ENCODE measurements at regions not wholly inside any gene's neighbourhood (a gene's known extent, or its start where the extent isn't known, plus 50 kb on each side); places are given as distances from the start of the nearest gene placed in this dataset.

DNA sequence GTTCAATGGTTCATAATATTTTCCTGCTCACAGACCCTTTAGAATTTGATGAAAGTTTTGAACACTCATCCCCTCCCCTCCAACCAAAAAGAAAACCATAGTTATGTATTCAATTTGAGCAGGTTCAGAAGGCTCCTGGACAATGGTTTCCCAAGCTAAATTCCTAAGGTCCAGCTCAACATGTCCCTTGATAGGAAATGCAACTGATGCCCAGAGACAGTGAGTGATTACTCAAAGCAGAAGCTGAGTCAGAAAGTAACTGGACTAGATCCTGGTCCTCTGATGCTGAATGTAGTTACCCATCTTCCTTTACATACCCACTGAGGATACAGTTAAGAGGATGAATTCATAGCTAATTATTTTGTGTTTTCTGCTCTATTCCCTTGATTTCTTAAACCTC, 218.9 kb upstream of the NCKAP5 start (continued):
- no peak for TF ChIP-seq POLR2AphosphoS5 (IDR thresholded peaks at IDR 0.05; ENCODE audit: low read depth, low read length)

- Histone ChIP-seq H2AFZ (ENCODE audit: low read depth, low read length, poor library complexity, severe bottlenecking) (no peak overlapping the region), H3K4me2 (ENCODE audit: low read length) (no peak overlapping the region), H4K20me1 (ENCODE audit: insufficient read depth) (no peaks in the 10 kb centered on the region), H3K27ac (ENCODE audit: low read depth, low read length) (no peak overlapping the region), H3K9me2 (ENCODE audit: insufficient read depth) (no peaks in the 10 kb centered on the region), H3K9me3 (ENCODE audit: control insufficient read depth in 1 of 2, insufficient read depth in 1 of 2, low read depth in 1 of 2, low read length in 2 of 2) (no peaks in the 10 kb centered on the region), H3K27me3 (ENCODE audit: insufficient read depth, low read length) (no peaks in the 10 kb centered on the region), H3K36me3 (ENCODE audit: control insufficient read depth in 1 of 2, insufficient read depth in 2 of 2, low read length in 2 of 2) (no peaks in the 10 kb centered on the region), H3K4me1 (ENCODE audit: control insufficient read depth in 1 of 2, insufficient read depth in 2 of 2, low read length in 2 of 2) (no peaks in the 10 kb centered on the region), H3K79me2 (ENCODE audit: insufficient read depth, low read length) (no peaks in the 10 kb centered on the region), H3K9ac (ENCODE audit: low read length) (no peak overlapping the region), H3K4me3 (replicated peaks in 1 of 2; ENCODE audit: low read depth in 1 of 2, low read length in 2 of 2) (no peak overlapping the region)
- TF ChIP-seq CEBPB (IDR thresholded peaks at IDR 0.05; ENCODE audit: low read depth), result no peak
- TF ChIP-seq ZBTB33 (IDR thresholded peaks at IDR 0.05; ENCODE audit: extremely low read depth, insufficient replicate concordance, low read length), result no peak
- TF ChIP-seq FOSL1 (IDR thresholded peaks at IDR 0.05; ENCODE audit: low read depth), result no peak
- no peak for TF ChIP-seq CBX3 (IDR thresholded peaks at IDR 0.05; ENCODE audit: low read depth)
- TF ChIP-seq YY1 (IDR thresholded peaks at IDR 0.05; ENCODE audit: extremely low read depth, insufficient replicate concordance, low read depth, low read length), result no peak
- TF ChIP-seq ZNF274 (IDR thresholded peaks at IDR 0.05; ENCODE audit: low read depth, low read length), result no peak
- TF ChIP-seq SRF (IDR thresholded peaks at IDR 0.05; ENCODE audit: low read depth), result no peak
- TF ChIP-seq POLR2A (IDR thresholded peaks at IDR 0.05; ENCODE audit: borderline replicate concordance, extremely low read depth, insufficient read depth, insufficient read length), result no peak
- TF ChIP-seq EGR1 (IDR thresholded peaks at IDR 0.05; ENCODE audit: low read depth), result no peak
- TF ChIP-seq, protein P1, sequence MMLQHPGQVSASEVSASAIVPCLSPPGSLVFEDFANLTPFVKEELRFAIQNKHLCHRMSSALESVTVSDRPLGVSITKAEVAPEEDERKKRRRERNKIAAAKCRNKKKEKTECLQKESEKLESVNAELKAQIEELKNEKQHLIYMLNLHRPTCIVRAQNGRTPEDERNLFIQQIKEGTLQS (IDR thresholded peaks at IDR 0.05), result no peak
- TF ChIP-seq REST (IDR thresholded peaks at IDR 0.05; ENCODE audit: low read depth), result no peak
- TF ChIP-seq SIN3A (IDR thresholded peaks at IDR 0.05; ENCODE audit: low read depth), result no peak
- TF ChIP-seq JUND (IDR thresholded peaks at IDR 0.05), result no peak
- no peak for TF ChIP-seq EZH2phosphoT487 (IDR thresholded peaks at IDR 0.05; ENCODE audit: borderline replicate concordance)
- TF ChIP-seq, protein P2, sequence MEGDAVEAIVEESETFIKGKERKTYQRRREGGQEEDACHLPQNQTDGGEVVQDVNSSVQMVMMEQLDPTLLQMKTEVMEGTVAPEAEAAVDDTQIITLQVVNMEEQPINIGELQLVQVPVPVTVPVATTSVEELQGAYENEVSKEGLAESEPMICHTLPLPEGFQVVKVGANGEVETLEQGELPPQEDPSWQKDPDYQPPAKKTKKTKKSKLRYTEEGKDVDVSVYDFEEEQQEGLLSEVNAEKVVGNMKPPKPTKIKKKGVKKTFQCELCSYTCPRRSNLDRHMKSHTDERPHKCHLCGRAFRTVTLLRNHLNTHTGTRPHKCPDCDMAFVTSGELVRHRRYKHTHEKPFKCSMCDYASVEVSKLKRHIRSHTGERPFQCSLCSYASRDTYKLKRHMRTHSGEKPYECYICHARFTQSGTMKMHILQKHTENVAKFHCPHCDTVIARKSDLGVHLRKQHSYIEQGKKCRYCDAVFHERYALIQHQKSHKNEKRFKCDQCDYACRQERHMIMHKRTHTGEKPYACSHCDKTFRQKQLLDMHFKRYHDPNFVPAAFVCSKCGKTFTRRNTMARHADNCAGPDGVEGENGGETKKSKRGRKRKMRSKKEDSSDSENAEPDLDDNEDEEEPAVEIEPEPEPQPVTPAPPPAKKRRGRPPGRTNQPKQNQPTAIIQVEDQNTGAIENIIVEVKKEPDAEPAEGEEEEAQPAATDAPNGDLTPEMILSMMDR (IDR thresholded peaks at IDR 0.05 in 2 of 3, conservative IDR thresholded peaks at IDR 0.05 in 1 of 3; ENCODE audit: borderline replicate concordance in 1 of 3, insufficient read depth in 1 of 3, low read depth in 2 of 3, low read length in 2 of 3), result no peak
- no peak for TF ChIP-seq POLR2AphosphoS5 (IDR thresholded peaks at IDR 0.05; ENCODE audit: low read depth, low read length)
- TF ChIP-seq MAX (IDR thresholded peaks at IDR 0.05), result no peak
- TF ChIP-seq TCF7L2 (IDR thresholded peaks at IDR 0.05; ENCODE audit: borderline replicate concordance, extremely low read depth, insufficient read depth, insufficient read length), result no peak
- no peak for TF ChIP-seq EZH2 (IDR thresholded peaks at IDR 0.05)
- intact Hi-C loops (cut with micrococcal nuclease), result no loop called here
- RAD21 ChIA-PET (ENCODE audit: low non-redundant PET in 1 of 2, low total read pairs in 2 of 2, uncharacterized antibody in 2 of 2, unreplicated experiment in 2 of 2), result no interaction called here
- DNase-seq (ENCODE audit: low read depth, low spot score) (no peak), ATAC-seq (no peak)
- CTCF ChIA-PET, result no interaction called here
- POLR2A ChIA-PET, result no interaction called here
- no TSS peak for BruUV-seq (replicated peaks)
Measured at GRCh38 chr2:133787651-133788050, 219.4 kb upstream of the NCKAP5 start.
